ENCODE measurements at regions not wholly inside any gene's neighbourhood (a gene's known extent, or its start where the extent isn't known, plus 50 kb on each side); places are given as distances from the start of the nearest gene placed in this dataset.
"Not testable (repeated sequence)": the region's sequence is repeated elsewhere in the genome, so short reads cannot be mapped to it uniquely, and the experiment has no call there.

DNA sequence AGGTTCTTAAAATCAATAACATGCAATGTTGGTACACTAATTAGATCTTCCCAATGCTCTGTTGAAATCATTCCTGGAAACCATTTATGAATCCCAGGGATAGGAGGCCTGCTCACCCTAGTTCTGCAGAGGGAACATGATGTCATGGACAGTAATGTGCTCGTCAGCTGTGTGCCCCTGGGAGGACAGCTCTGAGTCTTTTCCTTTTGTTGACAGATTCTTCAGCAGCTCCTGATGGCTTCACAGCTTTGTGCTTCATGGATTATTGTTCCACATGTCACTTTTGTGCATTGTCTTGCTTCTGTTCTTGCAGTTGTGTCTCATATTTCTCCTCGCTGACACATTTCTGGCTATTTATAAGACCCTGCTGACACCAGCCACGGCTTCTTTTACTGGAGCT, 367.5 kb downstream of the CCSER2 start:
- H3K27ac Mint-ChIP-seq = no peak overlapping the region
- DNase-seq (no peak), ATAC-seq (ENCODE audit: low read depth in 2 of 2) (no peak)
- H3K36me3 Mint-ChIP-seq = no peaks in the 10 kb centered on the region
- no peaks in the 10 kb centered on the region for H3K4me1 Mint-ChIP-seq
- H3K27me3 Mint-ChIP-seq = peaks cover 0 to 20% (median 13%) of the 10 kb centered on the region in 3 donors
- peaks cover 0 to 14% (median 8%) of the 10 kb centered on the region in 7 donors for H3K9me3 Mint-ChIP-seq
- no peak overlapping the region for H3K4me3 Mint-ChIP-seq

DNA sequence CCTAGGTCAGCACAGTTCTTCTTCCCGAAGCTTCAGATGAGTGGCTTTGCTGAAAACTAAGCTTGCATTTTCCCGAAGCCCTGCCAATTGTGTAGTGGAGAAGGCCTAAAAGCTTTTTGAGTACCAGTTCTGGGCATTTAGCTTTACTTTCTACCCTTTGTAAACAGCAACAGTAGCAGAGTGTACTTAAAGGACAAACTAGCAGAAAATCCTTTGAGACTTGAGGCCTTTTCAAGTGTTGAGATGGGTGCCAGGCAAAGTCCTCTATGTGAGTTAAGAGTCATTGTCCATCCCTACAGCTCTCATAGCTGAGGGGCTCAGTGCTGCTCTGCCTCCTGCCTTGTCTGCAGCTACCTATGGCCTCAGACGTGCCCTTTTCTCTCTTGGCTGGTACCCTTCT, 368.2 kb downstream of the CCSER2 start:
- ATAC-seq (ENCODE audit: low read depth in 2 of 2) (no peak), DNase-seq (no peak)
- H3K4me3 Mint-ChIP-seq = no peak overlapping the region
- H3K4me1 Mint-ChIP-seq = no peaks in the 10 kb centered on the region
- no peaks in the 10 kb centered on the region for H3K36me3 Mint-ChIP-seq
- peaks cover 0 to 20% (median 13%) of the 10 kb centered on the region in 3 donors for H3K27me3 Mint-ChIP-seq
- H3K27ac Mint-ChIP-seq = no peak overlapping the region
- peaks cover 0 to 14% (median 8%) of the 10 kb centered on the region in 7 donors for H3K9me3 Mint-ChIP-seq

DNA sequence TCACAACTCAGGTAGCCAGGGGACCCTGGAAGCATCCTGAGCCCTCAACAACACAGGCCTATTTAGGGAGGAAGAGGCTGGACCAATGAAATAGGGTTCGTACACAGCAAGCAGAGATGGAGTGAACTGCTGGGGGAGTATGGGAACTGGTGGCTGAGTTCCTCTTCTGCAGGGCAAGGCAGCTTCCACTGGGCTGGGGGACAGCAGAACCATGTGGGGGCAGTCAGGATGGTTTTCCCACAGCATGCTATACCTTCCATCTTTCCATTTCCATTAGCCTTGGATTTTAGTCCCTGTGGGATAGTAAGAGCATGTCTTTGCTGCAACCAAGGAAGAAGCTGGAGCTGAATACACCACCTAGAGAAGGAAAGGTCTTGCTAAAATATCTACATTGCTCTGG, 370.6 kb downstream of the CCSER2 start:
- DNase-seq (no peak), ATAC-seq (ENCODE audit: low read depth in 2 of 2) (no peak)
- H3K4me3 Mint-ChIP-seq = no peak overlapping the region
- H3K4me1 Mint-ChIP-seq = no peaks in the 10 kb centered on the region
- no peaks in the 10 kb centered on the region for H3K36me3 Mint-ChIP-seq
- peaks cover 0 to 5% (median under 1%) of the 10 kb centered on the region in 7 donors for H3K9me3 Mint-ChIP-seq
- peaks cover 0 to 20% (median 13%) of the 10 kb centered on the region in 3 donors for H3K27me3 Mint-ChIP-seq
- no peak overlapping the region for H3K27ac Mint-ChIP-seq

DNA sequence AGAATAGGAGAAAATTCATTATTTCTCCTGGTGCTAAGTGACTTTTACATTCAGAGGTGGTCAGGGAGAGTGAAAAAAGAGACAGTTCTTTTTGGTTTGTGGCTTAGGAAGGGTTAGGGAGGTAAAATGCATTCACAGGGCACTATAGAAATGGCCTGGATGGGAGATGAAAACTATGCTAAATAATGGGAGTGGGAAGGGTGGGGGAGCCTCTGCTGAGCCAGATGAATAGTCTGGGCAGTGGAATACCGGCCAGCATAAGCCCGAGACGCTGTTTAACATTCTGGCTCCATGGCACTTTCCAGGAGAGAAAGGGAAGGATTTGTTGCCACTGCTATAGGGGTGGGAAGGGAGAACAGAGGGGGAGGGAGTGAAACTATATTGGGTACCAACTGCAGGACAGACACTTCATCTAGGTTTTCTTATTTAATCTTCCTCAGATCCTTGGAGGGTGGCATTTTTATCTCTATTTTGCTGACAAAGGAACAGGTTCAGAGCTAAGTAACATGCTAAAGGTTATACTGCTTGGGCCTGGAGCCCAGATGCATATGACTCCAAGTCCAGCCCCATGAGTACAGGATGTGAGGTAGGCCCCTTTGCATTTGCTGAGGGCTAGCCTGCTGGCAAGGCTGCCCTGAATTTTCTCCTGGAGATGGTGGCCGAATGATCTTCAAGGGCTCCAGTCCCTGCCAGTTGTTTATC, 372.4 kb downstream of the CCSER2 start:
- peaks cover 0 to 5% (median 0%) of the 10 kb centered on the region in 7 donors for H3K9me3 Mint-ChIP-seq
- no peak overlapping the region for H3K27ac Mint-ChIP-seq
- no peaks in the 10 kb centered on the region for H3K36me3 Mint-ChIP-seq
- no peak for DNase-seq
- H3K4me3 Mint-ChIP-seq = no peak overlapping the region
- peaks cover 0 to 20% (median 13%) of the 10 kb centered on the region in 3 donors for H3K27me3 Mint-ChIP-seq
- H3K4me1 Mint-ChIP-seq = no peaks in the 10 kb centered on the region
- ATAC-seq (ENCODE audit: low read depth in 2 of 2) = no peak

DNA sequence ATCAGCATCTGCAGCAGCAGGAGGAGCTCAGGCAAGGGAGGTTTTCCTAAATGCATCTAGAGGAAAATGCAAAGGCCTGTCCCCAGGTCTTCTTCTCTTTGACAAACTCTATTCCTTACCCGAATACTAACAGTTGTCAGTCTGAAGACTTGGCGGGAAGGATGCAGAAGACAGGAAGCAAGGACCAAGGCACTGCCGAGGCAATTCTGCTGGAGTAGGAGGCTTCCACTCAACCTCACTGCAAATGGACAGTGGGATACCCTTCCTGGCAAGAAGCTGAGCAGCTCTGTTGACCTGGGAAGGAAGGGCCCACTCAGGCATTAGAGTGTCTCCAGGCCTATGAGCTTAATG, 373.0 kb downstream of the CCSER2 start:
- H3K27me3 Mint-ChIP-seq = peaks cover 0 to 20% (median 13%) of the 10 kb centered on the region in 3 donors
- H3K27ac Mint-ChIP-seq = no peak overlapping the region
- ATAC-seq (ENCODE audit: low read depth in 2 of 2) = no peak
- H3K9me3 Mint-ChIP-seq = peaks cover 0 to 5% (median 0%) of the 10 kb centered on the region in 7 donors
- DNase-seq = no peak
- no peaks in the 10 kb centered on the region for H3K36me3 Mint-ChIP-seq
- no peak overlapping the region for H3K4me3 Mint-ChIP-seq
- H3K4me1 Mint-ChIP-seq = no peaks in the 10 kb centered on the region

DNA sequence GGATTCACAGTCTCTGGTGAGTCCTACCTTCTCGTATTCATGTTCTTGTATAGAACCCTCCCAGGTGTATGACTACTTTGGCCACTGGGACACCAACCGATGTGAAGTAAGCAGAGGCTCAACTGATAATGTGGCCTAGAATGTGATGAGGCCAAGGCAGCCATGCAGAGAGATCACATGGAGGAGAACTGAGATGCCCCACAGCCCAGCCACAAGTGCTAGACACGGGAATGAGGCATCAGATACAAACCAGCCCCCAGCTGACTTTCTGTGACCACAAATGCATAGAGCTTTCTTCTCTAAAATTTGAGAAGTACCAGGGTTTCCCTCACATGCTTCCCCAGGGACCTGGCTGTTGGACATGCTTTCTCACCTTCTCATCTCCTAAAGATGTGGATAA, 375.7 kb downstream of the CCSER2 start:
- peaks cover 0 to 5% (median 0%) of the 10 kb centered on the region in 7 donors for H3K9me3 Mint-ChIP-seq
- peaks cover 0 to 8% (median 3%) of the 10 kb centered on the region in 3 donors for H3K27me3 Mint-ChIP-seq
- ATAC-seq (ENCODE audit: low read depth in 2 of 2) (no peak), DNase-seq (no peak)
- no peaks in the 10 kb centered on the region for H3K4me1 Mint-ChIP-seq
- no peak overlapping the region for H3K4me3 Mint-ChIP-seq
- no peak overlapping the region for H3K27ac Mint-ChIP-seq
- no peaks in the 10 kb centered on the region for H3K36me3 Mint-ChIP-seq

DNA sequence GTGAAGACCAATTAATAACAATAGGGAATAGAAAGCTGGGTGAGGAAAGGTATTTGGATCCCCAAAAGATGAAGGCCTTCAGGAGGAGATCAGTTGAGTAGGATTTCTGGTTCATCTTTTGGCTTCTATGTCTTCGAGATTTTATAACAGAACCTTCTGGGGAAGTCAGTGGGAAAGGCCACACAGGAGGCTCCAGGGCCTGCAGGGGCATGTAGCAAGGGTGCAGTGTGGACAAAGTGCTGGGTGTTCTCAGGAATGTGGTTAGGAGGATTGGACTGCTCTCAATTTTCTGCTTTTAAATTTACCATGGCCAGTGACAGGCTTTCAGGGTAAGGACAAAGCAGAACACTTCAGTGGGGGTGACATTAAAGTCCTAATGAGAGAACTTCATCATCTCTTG, 378.0 kb downstream of the CCSER2 start:
- Mint-ChIP-seq H3K27ac (no peak overlapping the region), H3K27me3 (peaks cover 0 to 5% (median 0%) of the 10 kb centered on the region in 3 donors), H3K36me3 (no peaks in the 10 kb centered on the region), H3K9me3 (no peaks in the 10 kb centered on the region), H3K4me3 (no peak overlapping the region), H3K4me1 (no peaks in the 10 kb centered on the region)
- DNase-seq (no peak), ATAC-seq (ENCODE audit: low read depth in 2 of 2) (no peak)

DNA sequence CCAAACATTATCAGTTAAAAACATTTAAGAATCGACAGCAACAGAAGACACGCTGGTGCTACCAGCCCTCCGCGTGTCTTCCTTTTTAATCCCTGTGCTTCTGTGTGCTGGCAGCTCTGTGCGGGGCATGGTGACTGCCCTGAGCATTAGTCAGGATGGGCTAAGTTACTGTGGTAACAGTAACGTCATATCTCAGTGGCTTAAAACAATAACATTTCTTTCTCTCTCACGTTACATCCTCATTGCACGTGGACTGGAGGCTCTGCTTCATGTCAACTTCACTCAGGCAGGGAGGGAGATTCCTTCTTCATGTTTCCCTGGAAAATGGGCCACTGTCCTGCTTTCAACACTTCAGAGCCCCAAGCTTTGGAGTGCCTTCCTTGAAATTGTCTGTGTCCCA, 378.5 kb downstream of the CCSER2 start:
- ATAC-seq (ENCODE audit: low read depth in 2 of 2) (no peak), DNase-seq (no peak)
- Mint-ChIP-seq H3K4me3 (no peak overlapping the region), H3K27ac (no peak overlapping the region), H3K9me3 (no peaks in the 10 kb centered on the region), H3K4me1 (no peaks in the 10 kb centered on the region), H3K27me3 (peaks cover 0 to 5% (median 0%) of the 10 kb centered on the region in 3 donors), H3K36me3 (no peaks in the 10 kb centered on the region)

DNA sequence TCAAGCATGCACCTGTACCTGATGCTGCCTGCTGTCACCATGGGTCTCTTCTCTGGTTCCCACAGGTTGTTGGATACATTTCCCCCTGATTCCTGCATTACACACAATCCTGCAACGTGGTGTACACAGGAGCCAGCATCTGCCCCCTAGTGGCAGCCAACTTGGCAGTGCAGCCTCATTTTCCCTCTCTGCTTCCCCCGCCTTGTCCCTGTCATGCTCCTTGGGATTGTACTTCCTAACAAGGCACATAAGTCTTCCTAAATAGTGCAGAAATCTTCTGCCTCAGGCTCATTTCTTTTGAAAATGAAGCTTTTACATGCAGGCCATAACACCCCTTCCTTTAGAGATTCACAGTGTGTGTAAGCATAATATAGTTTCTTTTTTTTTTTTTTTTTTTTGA, 387.5 kb downstream of the CCSER2 start:
- H3K27me3 Mint-ChIP-seq = peaks cover 0 to 12% (median 8%) of the 10 kb centered on the region in 3 donors
- ATAC-seq (ENCODE audit: low read depth in 2 of 2) (no peak), DNase-seq (no peak)
- H3K27ac Mint-ChIP-seq = no peak overlapping the region
- no peak overlapping the region for H3K4me3 Mint-ChIP-seq
- no peaks in the 10 kb centered on the region for H3K4me1 Mint-ChIP-seq
- no peaks in the 10 kb centered on the region for H3K36me3 Mint-ChIP-seq
- H3K9me3 Mint-ChIP-seq = peaks cover 0 to 3% (median 0%) of the 10 kb centered on the region in 7 donors

DNA sequence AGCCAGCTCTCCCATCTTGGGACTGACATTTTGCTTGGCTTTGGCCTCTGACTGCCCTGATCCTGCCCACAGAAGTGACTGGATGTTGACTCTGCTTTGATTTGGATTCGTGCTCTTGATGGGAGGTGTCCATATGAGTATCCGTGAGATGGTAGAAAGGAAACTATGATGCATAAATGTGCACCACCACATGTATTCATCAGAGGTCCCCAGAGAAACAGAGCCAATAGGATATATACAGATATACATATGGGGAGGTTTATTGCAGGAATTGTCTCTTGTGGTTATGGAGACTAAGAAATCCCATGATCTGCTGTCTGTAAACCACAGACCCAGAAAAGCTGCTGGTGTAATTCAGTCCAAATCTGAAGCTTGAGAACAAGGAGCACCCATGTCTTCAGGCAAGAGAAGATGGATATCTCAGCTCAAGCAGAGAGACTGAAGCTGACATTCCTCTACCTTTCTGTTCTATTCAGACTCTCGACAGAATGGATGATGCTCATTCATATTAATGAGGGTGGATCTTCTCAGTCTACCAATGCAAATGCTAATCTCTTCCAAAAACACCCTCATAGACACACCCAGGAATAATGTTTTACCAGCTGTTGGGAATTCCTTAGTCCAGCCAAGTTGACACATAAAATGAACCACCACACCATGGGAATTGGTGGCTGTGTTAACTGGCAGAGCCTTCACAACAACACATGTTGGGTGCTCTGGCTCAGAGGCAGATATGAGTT, 390.7 kb downstream of the CCSER2 start:
- no peak overlapping the region for H3K4me3 Mint-ChIP-seq
- no peaks in the 10 kb centered on the region for H3K36me3 Mint-ChIP-seq
- ATAC-seq (ENCODE audit: low read depth in 2 of 2) = no peak
- peaks cover 0 to 9% (median 8%) of the 10 kb centered on the region in 3 donors for H3K27me3 Mint-ChIP-seq
- no peaks in the 10 kb centered on the region for H3K4me1 Mint-ChIP-seq
- peaks cover 0 to 6% (median 0%) of the 10 kb centered on the region in 7 donors for H3K9me3 Mint-ChIP-seq
- no peak for DNase-seq
- no peak overlapping the region for H3K27ac Mint-ChIP-seq

DNA sequence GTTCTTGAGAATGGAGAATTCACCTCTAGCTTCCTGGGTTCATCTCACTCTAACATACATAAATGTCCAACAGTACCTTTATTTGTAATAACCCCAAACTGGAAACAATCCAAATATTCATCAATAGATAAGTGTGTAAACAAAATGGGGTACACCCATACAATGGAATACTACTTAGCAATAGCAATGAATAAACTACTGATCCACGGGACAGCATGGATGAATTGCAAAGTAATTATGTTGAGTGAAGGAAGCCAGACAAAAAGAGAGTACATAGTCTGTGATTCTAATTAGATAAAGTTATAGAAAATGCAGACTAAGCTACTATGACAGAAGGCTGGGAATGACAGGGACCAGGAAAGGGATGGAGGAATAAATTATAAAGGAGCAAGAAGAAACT, 391.3 kb downstream of the CCSER2 start:
- Mint-ChIP-seq H3K27me3 (peaks cover 0 to 9% (median 8%) of the 10 kb centered on the region in 3 donors), H3K27ac (no peak overlapping the region), H3K4me3 (no peak overlapping the region), H3K9me3 (peaks cover 0 to 6% (median 0%) of the 10 kb centered on the region in 7 donors), H3K36me3 (no peaks in the 10 kb centered on the region), H3K4me1 (no peaks in the 10 kb centered on the region)
- DNase-seq (no peak), ATAC-seq (ENCODE audit: low read depth in 2 of 2) (no peak)

DNA sequence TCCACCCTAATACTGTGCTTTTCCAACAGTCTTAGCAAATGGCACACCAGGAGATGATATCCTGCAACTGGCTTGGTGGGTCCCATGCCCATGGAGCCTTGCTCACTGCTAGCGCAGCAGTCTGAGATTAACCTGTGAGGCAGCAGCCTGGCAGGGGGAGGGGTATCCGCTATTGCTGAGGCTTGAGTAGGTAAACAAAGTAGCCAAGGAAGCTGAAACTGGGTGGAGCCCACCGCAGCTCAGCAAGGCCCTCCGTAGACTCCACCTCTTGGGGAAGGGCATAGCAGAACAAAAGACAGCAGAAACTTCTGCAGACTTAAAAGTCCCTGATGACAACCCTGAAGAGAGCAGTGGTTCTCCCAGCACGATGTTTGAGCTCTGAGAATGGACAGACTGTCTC, 399.0 kb downstream of the CCSER2 start:
- no peak for ATAC-seq (ENCODE audit: low read depth in 2 of 2)
- DNase-seq = no peak

DNA sequence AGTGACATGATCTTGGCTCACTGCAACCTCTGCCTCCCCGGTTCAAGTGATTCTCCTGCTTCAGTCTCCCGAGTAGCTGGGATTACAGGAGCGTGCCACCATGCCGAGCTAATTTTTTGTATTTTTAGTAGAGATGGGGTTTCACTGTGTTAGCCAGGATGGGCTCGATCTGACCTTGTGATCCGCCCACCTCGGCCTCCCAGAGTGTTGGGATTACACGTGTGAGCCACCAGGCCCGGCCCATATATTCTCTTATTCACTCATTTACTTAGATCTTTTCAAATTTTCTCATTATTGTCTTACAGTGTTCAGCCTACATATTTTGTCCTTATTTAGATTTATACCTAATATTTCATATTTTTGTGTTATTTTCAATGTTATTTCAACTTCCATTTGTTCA, 410.7 kb downstream of the CCSER2 start:
- not testable (repeated sequence) for DNase-seq; ATAC-seq (ENCODE audit: low read depth in 2 of 2); H3K27ac Mint-ChIP-seq; H3K4me1 Mint-ChIP-seq; H3K4me3 Mint-ChIP-seq; H3K27me3 Mint-ChIP-seq; H3K36me3 Mint-ChIP-seq
- peaks cover 0 to 18% (median 5%) of the 10 kb centered on the region in 7 donors for H3K9me3 Mint-ChIP-seq

More for the DNA sequence above, 399.0 kb downstream of the CCSER2 start:
- Mint-ChIP-seq H3K27ac (no peak overlapping the region), H3K36me3 (no peaks in the 10 kb centered on the region), H3K9me3 (peaks cover 9 to 24% (median 11%) of the 10 kb centered on the region in 7 donors), H3K4me1 (no peaks in the 10 kb centered on the region), H3K4me3 (no peak overlapping the region), H3K27me3 (no peaks in the 10 kb centered on the region)

DNA sequence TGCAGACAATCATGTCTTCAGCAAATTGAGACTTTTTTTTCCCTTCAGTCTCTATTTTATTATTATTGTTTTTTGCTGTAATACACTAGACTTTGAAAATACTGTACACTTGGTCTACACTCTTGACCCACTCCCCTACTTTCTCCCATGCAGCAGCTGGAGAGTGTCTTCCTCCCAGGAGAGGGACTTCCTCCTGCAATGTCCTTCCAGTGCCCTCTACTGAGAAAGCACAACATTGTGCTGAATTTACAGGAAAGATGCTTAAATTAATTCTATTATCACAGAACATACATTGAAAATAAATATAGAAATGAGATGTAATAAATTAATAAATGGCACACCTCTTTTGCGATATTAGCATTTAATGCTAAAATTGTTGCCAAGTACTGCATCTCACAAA, 411.3 kb downstream of the CCSER2 start:
- Mint-ChIP-seq H3K27me3 (no peaks in the 10 kb centered on the region), H3K4me3 (no peak overlapping the region), H3K4me1 (no peaks in the 10 kb centered on the region), H3K9me3 (peaks cover 0 to 18% (median 5%) of the 10 kb centered on the region in 7 donors), H3K36me3 (no peaks in the 10 kb centered on the region), H3K27ac (no peak overlapping the region)
- ATAC-seq (ENCODE audit: low read depth in 2 of 2) (no peak), DNase-seq (no peak)
